K562 (cell line): ENCODE measurements at regions not wholly inside any gene's neighbourhood (a gene's known extent, or its start where the extent isn't known, plus 50 kb on each side); places are given as distances from the start of the nearest gene placed in this dataset.

ENCODE experiments used
- ATAC-seq: fragments of 200-7000 bp; cut with Tn5 transposase; 3 replicates; pipeline ENCODE4 v1.9.1; 2020; ENCODE audit warnings: moderate library complexity
- BruUV-seq: library from RNA; stranded (reverse); fragments of 400-500 nt; replicated peaks from 2 replicates; lab custom pipeline; 2021; lab: Mats Ljungman, UMichigan
- CTCF ChIA-PET: fragments of 300-600 bp; formaldehyde crosslinking; extraction: SDS; loops from one replicate; lab custom pipeline; 2021; ENCODE audit warnings: low intra/inter-chr PET ratio; lab: Yijun Ruan, JAX
- POLR2A ChIA-PET: fragments of 300-600, 350-650 bp; sonication (Branson Sonifier 250); formaldehyde crosslinking; extraction: SDS; loops from one replicate; lab custom pipeline; 2021; ENCODE audit warnings: antibody characterized with exemption, inconsistent platforms; lab: Yijun Ruan, JAX
- DNase-seq, 4 experiments: peaks; one replicate each; pipeline versions ENCODE4 v3.0.0 to v3.0.0-alpha.2; 2011 to 2018; ENCODE audit warnings: low spot score in 3 of 4, mixed read lengths in 3 of 4; ENCODE audit errors: extremely low read depth in 1 of 4
- FAIRE-seq: peaks from 2 replicates; lab custom pipeline; 2011; peaks lifted over from hg19 to GRCh38; lab: Jason Lieb, UNC
- H2AFZ ChIP-seq: 2 replicates; pipeline ENCODE4 v1.6.0; 2011; ENCODE audit warnings: low read depth, low read length, control low read depth, inconsistent platforms
- H3K27ac ChIP-seq: fragments of 200-600 bp; 3 replicates; pipeline ENCODE4 v1.8.0; 2011; ENCODE audit warnings: low read depth, mild to moderate bottlenecking, control low read depth, inconsistent platforms, low read length, moderate library complexity, mixed read lengths; ENCODE audit errors: extremely low read depth
- H3K27me3 ChIP-seq, 2 experiments: fragments of 300-600 bp in 1 of 2; 2 replicates in 1 of 2; 3 replicates in 1 of 2; pipeline versions ENCODE4 v1.6.0 to v1.8.0; 2011; ENCODE audit warnings: inconsistent platforms in 2 of 2, low read length in 2 of 2, mild to moderate bottlenecking in 1 of 2, mixed read lengths in 1 of 2, moderate library complexity in 1 of 2; ENCODE audit not compliant: control insufficient read depth in 2 of 2, insufficient read depth in 2 of 2
- H3K36me3 ChIP-seq: fragments of 300-600 bp; 3 replicates; pipeline ENCODE4 v1.8.0; 2011; ENCODE audit warnings: mild to moderate bottlenecking, low read length, inconsistent platforms; ENCODE audit not compliant: control insufficient read depth, insufficient read depth
- H3K4me1 ChIP-seq, 2 experiments: fragments of 200-600 bp in 1 of 2; replicated peaks in 1 of 2; 2 replicates in 1 of 2; 3 replicates in 1 of 2; pipeline versions ENCODE4 v1.5.1 to v1.8.0; 2011; ENCODE audit warnings: inconsistent platforms in 2 of 2, low read length in 2 of 2, mild to moderate bottlenecking in 1 of 2, mixed read lengths in 1 of 2, moderate library complexity in 1 of 2; ENCODE audit not compliant: control insufficient read depth in 2 of 2, insufficient read depth in 2 of 2
- H3K4me2 ChIP-seq: 2 replicates; pipeline ENCODE4 v1.6.1; 2011; ENCODE audit warnings: low read length, control low read depth, inconsistent platforms, mixed read lengths; ENCODE audit not compliant: insufficient read depth
- H3K4me3 ChIP-seq: fragments of 200-600 bp; sonication (generic), shearing (Covaris generic); 2 replicates; pipeline ENCODE4 v1.5.1; 2016; ENCODE audit warnings: control low read depth, inconsistent platforms
- H3K79me2 ChIP-seq: fragments of 200-600 bp; 3 replicates; pipeline ENCODE4 v1.8.0; 2011; ENCODE audit warnings: low read length, inconsistent platforms; ENCODE audit not compliant: control insufficient read depth, insufficient read depth
- H3K9ac ChIP-seq, 2 experiments: 2 replicates each; pipeline versions ENCODE4 v1.6.0 to v1.6.1; 2011; ENCODE audit warnings: low read depth in 2 of 2, low read length in 2 of 2, control low read depth in 1 of 2, inconsistent platforms in 1 of 2, mild to moderate bottlenecking in 1 of 2, mixed read lengths in 1 of 2; ENCODE audit not compliant: insufficient read depth in 1 of 2
- H3K9me1 ChIP-seq: one replicate; pipeline ENCODE4 v1.6.0; 2011; ENCODE audit warnings: inconsistent platforms, mild to moderate bottlenecking, low read length, moderate library complexity; ENCODE audit not compliant: control insufficient read depth, insufficient read depth
- H3K9me3 ChIP-seq: replicated peaks from 2 replicates; pipeline ENCODE4 v1.5.1; 2011; ENCODE audit warnings: low read depth, low read length, inconsistent platforms; ENCODE audit not compliant: control insufficient read depth, insufficient read depth
- H4K20me1 ChIP-seq: replicated peaks from 2 replicates; pipeline ENCODE4 v1.6.1; 2011; ENCODE audit warnings: low read length, inconsistent platforms, mixed read lengths; ENCODE audit not compliant: control insufficient read depth, insufficient read depth
- BACH1 ChIP-seq: fragments of 200-800 bp; sonication (Bioruptor generic); IDR thresholded peaks from 2 replicates; pipeline ENCODE4 v1.6.1; 2016; ENCODE audit warnings: missing genetic modification characterization, missing compliant biosample characterization
- DMBX1 ChIP-seq: fragments of 250-450 bp; sonication (Bioruptor Pico); IDR thresholded peaks from 2 replicates; pipeline ENCODE4 v1.8.0; 2022; ENCODE audit warnings: inconsistent platforms, mild to moderate bottlenecking, moderate library complexity, borderline replicate concordance
- HMG20B ChIP-seq: fragments of 250-450 bp; sonication (Bioruptor Pico); IDR thresholded peaks from 2 replicates; pipeline ENCODE4 v1.5.0; 2021; ENCODE audit warnings: mild to moderate bottlenecking
- SIX5 ChIP-seq, 2 experiments: IDR thresholded peaks; 2 replicates each; pipeline ENCODE4 v1.6.1; 2011; ENCODE audit warnings: low read length in 2 of 2, borderline replicate concordance in 1 of 2, low read depth in 1 of 2, mild to moderate bottlenecking in 1 of 2, moderate library complexity in 1 of 2; ENCODE audit not compliant: insufficient read depth in 1 of 2
- SREBF1 ChIP-seq: fragments of 150-350 bp; IDR thresholded peaks from 2 replicates; pipeline ENCODE4 v1.6.1; 2014; ENCODE audit warnings: antibody characterized with exemption, low read depth, low read length, borderline replicate concordance
- SUPT5H ChIP-seq: fragments of 450-650 bp; IDR thresholded peaks from 2 replicates; pipeline ENCODE4 v1.6.1; 2016
- ZNF146 ChIP-seq: IDR thresholded peaks from one replicate; pipeline ENCODE4 v1.6.1; 2018; ENCODE audit warnings: missing compliant biosample characterization; ENCODE audit not compliant: unreplicated experiment
- ZNF217 ChIP-seq: sonication (generic); formaldehyde crosslinking; IDR thresholded peaks from 2 replicates; pipeline ENCODE4 v1.8.0; 2022; ENCODE audit warnings: mild to moderate bottlenecking, missing genetic modification reagents
- ZNF778 ChIP-seq: fragments of 450-650 bp; formaldehyde crosslinking; IDR thresholded peaks from 2 replicates; pipeline ENCODE4 v1.4.0; 2020; ENCODE audit warnings: mild to moderate bottlenecking, moderate library complexity
- WGBS: fragments of 100-300 bp; shearing (Covaris generic); methylation state at CpG from one replicate; pipeline ENCODE4 v1.1.6; 2016; ENCODE audit warnings: low coverage, mixed read lengths; ENCODE audit not compliant: insufficient coverage; ENCODE audit errors: missing lambda C conversion rate; 5-methylcytosine and 5-hydroxymethylcytosine counted together
- in situ Hi-C: fragments of 300-500 bp; cut with MboI; formaldehyde crosslinking; loops from 4 replicates; pipeline ENCODE4 v1.15.0; 2018; ENCODE audit warnings: inconsistent platforms, mixed read lengths
- intact Hi-C: fragments of 100-400 bp; cut with micrococcal nuclease; formaldehyde crosslinking; loops from 2 replicates; pipeline ENCODE4 v1.14.2; 2022
- TF ChIP-seq, protein P1 (sequence below), 2 experiments: fragments of 450-650 bp in 1 of 2; sonication (generic) in 1 of 2; formaldehyde crosslinking; conservative IDR thresholded peaks; 2 replicates each; pipeline versions ENCODE4 v1.4.0 to v1.8.1; 2020 to 2022; ENCODE audit warnings: mild to moderate bottlenecking in 1 of 2, missing genetic modification reagents in 1 of 2

DNA sequence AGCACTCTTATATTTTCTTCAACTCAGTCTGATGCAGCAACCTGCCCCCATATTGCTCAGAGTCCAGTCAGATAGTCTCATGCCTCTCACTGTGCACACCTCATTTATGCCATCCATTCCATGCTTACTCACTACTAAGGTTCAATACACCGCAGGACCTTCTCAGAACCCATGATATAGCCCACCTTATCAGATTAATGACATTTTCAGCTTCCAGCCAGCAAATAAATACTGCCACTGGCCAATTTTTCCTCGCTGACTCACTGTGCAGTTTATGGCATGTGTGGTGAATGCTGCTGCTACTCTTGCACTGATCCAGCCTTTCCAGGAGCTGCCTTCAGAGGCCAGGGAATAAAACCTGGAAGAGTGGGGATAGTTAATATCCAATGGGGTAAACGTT, 380.6 kb upstream of the SPOCK3 start:
- no TSS peak for BruUV-seq
- WGBS = 0% methylated on average over 3 of the region's 3 CpGs

DNA sequence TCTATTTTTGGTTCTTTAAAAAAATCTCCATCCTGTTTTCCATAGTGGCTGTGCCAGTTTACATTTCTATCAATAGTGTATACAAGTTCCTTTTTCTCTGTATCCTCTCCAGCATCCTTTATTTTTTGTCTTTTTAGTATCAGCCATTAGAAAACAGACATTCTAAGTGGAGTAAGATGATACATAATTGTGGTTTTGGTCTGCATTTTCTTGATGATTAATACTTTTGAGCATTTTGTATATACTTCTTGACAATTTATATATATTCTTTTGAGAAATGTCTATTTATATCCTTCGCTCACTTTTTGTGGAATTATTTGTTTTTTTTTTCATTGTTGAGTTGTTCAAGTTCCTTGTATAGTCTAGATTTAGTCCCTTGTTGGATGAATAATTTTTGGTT, 382.2 kb upstream of the SPOCK3 start:
- 0% methylated on average over 1 of the region's 1 CpG for WGBS
- Histone ChIP-seq H3K4me2 (no peak overlapping the region), H2AFZ (no peak overlapping the region), H3K4me1 (no peaks in the 10 kb centered on the region), H3K79me2 (no peaks in the 10 kb centered on the region)
- CTCF ChIA-PET = no interaction called here
- no peak for TF ChIP-seq ZNF146 (CRISPR knock-in tag)
- TF ChIP-seq SREBF1 = no peak
- TF ChIP-seq ZNF778 (CRISPR knock-in tag) = no peak
- TF ChIP-seq SIX5 (IDR thresholded peaks at IDR 0.05; ENCODE audit: borderline replicate concordance in 1 of 2, insufficient read depth in 1 of 2, low read depth in 1 of 2, low read length in 2 of 2) = no peak
- TF ChIP-seq, protein P1, sequence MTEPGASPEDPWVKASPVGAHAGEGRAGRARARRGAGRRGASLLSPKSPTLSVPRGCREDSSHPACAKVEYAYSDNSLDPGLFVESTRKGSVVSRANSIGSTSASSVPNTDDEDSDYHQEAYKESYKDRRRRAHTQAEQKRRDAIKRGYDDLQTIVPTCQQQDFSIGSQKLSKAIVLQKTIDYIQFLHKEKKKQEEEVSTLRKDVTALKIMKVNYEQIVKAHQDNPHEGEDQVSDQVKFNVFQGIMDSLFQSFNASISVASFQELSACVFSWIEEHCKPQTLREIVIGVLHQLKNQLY (CRISPR knock-in tag; conservative IDR thresholded peaks at IDR 0.05) = no peak
- no peak for TF ChIP-seq DMBX1
- TF ChIP-seq, all 486 proteins: peak for 0
- ATAC-seq (no peak), FAIRE-seq (no peak), DNase-seq (no peak)
- POLR2A ChIA-PET = no interaction called here
- in situ Hi-C loops = no loop called here
- no peaks in the 10 kb centered on the region for H3K36me3 ChIP-seq
- no peaks in the 10 kb centered on the region; the same call in 1 of the 2 replicates for H3K9me3 ChIP-seq
- no peak overlapping the region for H3K9ac ChIP-seq
- intact Hi-C loops = no loop called here
- no peaks in the 10 kb centered on the region for H3K9me1 ChIP-seq
- H3K4me3 ChIP-seq = no peak overlapping the region
- no TSS peak for BruUV-seq
- no peaks in the 10 kb centered on the region for H3K27me3 ChIP-seq
- no peak overlapping the region for H3K27ac ChIP-seq
- H4K20me1 ChIP-seq = no peaks in the 10 kb centered on the region

More for the DNA sequence above, 380.6 kb upstream of the SPOCK3 start:
- POLR2A ChIA-PET = no interaction called here
- Histone ChIP-seq H3K27ac (no peak overlapping the region), H3K9me3 (peaks cover 2% of the 10 kb centered on the region; the same call in 1 of the 2 replicates), H3K79me2 (no peaks in the 10 kb centered on the region), H4K20me1 (no peaks in the 10 kb centered on the region), H3K9me1 (no peaks in the 10 kb centered on the region), H2AFZ (no peak overlapping the region), H3K4me3 (no peak overlapping the region), H3K9ac (no peak overlapping the region), H3K4me2 (no peak overlapping the region), H3K36me3 (no peaks in the 10 kb centered on the region), H3K27me3 (no peaks in the 10 kb centered on the region), H3K4me1 (no peaks in the 10 kb centered on the region)
- TF ChIP-seq BACH1 (tag) = no peak
- TF ChIP-seq HMG20B = no peak
- no peak for TF ChIP-seq SUPT5H
- no peak for TF ChIP-seq ZNF217
- in situ Hi-C loops (no loop called here), intact Hi-C loops (no loop called here)
- DNase-seq (no peak), ATAC-seq (no peak), FAIRE-seq (no peak)
- CTCF ChIA-PET = no interaction called here
